Ascending aorta (tissue), 2 donors: ENCODE measurements at regions not wholly inside any gene's neighbourhood (a gene's known extent, or its start where the extent isn't known, plus 50 kb on each side); places are given as distances from the start of the nearest gene placed in this dataset.
"Not testable (repeated sequence)": the region's sequence is repeated elsewhere in the genome, so short reads cannot be mapped to it uniquely, and the experiment has no call there.

ENCODE experiments used
- DNase-seq, 2 donors: peaks; one replicate each; pipeline ENCODE4 v3.0.0-alpha.2; 2019; ENCODE audit warnings: low spot score in 2 of 2
- H3K27ac ChIP-seq, 2 donors: fragments of 200-600 bp; sonication (generic); one replicate each; pipeline ENCODE4 v1.5.1; 2016 to 2017; ENCODE audit warnings: mild to moderate bottlenecking in 1 of 2
- H3K27me3 ChIP-seq: fragments of 200-600 bp; sonication (generic); one replicate; pipeline ENCODE4 v1.5.1; 2017
- H3K36me3 ChIP-seq, 2 donors: fragments of 200-600 bp; sonication (generic); one replicate each; pipeline ENCODE4 v1.5.1; 2016
- H3K4me1 ChIP-seq, 2 donors: fragments of 200-600 bp; sonication (generic); one replicate each; pipeline ENCODE4 v1.5.1; 2016 to 2017; ENCODE audit warnings: mild to moderate bottlenecking in 1 of 2
- H3K4me3 ChIP-seq, 2 donors: fragments of 200-600 bp; sonication (generic); one replicate each; pipeline ENCODE4 v1.5.1; 2016 to 2017; ENCODE audit warnings: mild to moderate bottlenecking in 1 of 2
- H3K9me3 ChIP-seq, 2 donors: fragments of 200-600 bp; sonication (generic); one replicate each; pipeline ENCODE4 v1.5.1; 2016
- intact Hi-C: fragments of 100-400 bp; cut with DNase I; formaldehyde crosslinking; loops from one replicate; pipeline ENCODE4 v1.15.1; 2023
- TF ChIP-seq, protein P1 (sequence below), 3 experiments: fragments of 200-600 bp in 2 of 3; fragments of 450-650 bp in 1 of 3; sonication (generic) in 2 of 3; IDR thresholded peaks; one replicate each; pipeline ENCODE4 v1.5.1; 2016 to 2019; ENCODE audit warnings: antibody characterized with exemption in 3 of 3, mild to moderate bottlenecking in 1 of 3, moderate library complexity in 1 of 3

DNA sequence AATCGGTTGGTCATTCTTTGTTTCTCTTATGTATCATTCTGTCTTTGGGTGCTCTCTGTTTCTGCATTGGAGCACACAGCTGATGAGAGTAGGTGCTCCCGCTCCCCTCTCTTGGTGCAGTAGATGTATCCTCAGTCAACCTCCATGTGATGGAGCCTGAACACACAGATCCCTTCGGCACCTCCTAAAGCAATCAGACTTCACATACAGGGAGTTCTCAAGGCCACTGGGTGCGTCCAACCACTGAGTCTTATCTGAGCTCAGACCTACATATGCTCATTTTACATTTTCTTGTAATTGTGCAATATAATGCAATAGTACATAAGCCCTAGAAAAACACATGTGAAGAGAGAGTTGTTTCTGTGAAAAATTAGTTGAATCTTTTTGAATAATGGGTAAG, 198.1 kb upstream of the ATP10A start:
- intact Hi-C loops = no loop called here
- Histone ChIP-seq H3K4me3 (no peak overlapping the region), H3K36me3 (no peaks in the 10 kb centered on the region), H3K4me1 (no peaks in the 10 kb centered on the region), H3K27me3 (no peaks in the 10 kb centered on the region), H3K9me3 (no peaks in the 10 kb centered on the region), H3K27ac (no peak overlapping the region)
- no peak for DNase-seq
- TF ChIP-seq, protein P1, sequence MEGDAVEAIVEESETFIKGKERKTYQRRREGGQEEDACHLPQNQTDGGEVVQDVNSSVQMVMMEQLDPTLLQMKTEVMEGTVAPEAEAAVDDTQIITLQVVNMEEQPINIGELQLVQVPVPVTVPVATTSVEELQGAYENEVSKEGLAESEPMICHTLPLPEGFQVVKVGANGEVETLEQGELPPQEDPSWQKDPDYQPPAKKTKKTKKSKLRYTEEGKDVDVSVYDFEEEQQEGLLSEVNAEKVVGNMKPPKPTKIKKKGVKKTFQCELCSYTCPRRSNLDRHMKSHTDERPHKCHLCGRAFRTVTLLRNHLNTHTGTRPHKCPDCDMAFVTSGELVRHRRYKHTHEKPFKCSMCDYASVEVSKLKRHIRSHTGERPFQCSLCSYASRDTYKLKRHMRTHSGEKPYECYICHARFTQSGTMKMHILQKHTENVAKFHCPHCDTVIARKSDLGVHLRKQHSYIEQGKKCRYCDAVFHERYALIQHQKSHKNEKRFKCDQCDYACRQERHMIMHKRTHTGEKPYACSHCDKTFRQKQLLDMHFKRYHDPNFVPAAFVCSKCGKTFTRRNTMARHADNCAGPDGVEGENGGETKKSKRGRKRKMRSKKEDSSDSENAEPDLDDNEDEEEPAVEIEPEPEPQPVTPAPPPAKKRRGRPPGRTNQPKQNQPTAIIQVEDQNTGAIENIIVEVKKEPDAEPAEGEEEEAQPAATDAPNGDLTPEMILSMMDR (IDR thresholded peaks at IDR 0.05) = no peak

DNA sequence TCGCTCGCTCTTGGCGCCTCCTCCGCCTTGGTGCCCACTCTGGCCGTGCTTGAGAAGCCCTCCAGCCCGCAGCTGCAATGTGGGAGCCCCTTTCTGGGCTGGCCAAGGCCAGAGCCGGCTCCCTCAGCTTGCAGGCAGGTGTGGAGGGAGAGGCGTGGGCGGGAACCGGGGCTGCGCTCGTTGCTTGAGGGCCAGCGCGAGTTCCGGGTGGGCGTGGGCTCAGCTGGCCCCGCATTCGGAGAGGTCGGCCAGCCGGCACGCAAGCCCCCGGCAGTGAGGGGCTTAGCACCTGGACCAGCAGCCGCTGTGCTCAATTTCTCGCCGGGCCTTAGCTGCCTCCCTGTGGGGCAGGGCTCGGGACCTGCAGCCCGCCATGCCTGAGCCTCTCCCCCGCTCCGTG, 193.6 kb upstream of the ATP10A start:
- H3K27me3 ChIP-seq, H3K9me3 ChIP-seq, DNase-seq, intact Hi-C loops, H3K36me3 ChIP-seq, H3K4me1 ChIP-seq, H3K27ac ChIP-seq, H3K4me3 ChIP-seq: not testable (repeated sequence)

DNA sequence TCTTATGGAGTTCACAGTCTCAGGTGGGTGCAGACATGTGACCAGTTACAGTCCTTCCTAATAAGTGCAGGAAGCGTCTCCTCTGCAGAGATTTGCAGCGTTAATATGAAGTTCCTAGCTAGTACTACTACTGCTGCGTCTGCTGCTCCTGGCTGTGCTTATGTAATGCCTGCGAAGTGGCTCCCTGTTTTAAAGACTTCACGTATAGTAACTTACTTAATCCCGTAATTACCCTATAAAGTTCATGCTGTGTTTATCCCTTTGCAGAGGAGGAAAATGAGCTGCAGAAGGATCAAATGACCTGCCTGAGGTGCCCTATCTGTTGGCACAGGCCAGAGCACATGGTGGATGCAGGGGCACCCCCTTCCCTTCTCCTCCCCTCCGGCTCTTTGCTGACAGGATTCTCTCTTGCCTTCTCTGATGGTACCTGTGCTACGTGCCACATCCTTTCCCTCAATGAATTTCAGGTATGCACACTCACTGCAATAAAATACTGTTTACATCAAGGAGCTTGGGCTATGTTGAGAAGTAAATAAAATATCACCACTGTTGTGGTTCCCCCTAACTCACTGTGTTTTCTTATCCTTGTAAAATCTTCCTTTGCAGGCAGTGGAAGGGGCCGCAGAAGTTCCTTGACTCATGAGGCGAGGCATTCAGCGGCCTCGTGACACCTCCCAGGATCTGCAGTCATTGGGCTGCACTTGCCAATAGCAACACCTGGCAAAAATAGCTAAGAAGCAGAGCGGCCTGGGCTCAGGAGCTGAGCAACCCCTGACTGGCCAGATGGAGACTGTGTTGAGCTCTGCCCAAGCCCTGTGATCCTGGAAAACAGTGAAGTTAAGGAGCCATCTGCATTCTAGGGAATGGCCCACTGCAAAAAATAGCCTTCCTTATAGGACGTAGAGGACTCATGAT, 188.9 kb upstream of the ATP10A start:
- Histone ChIP-seq H3K4me1 (peaks cover 0 to 8% of the 10 kb centered on the region in 2 donors), H3K36me3 (no peaks in the 10 kb centered on the region), H3K4me3 (no peak overlapping the region), H3K27me3 (no peaks in the 10 kb centered on the region), H3K27ac (no peak overlapping the region), H3K9me3 (no peaks in the 10 kb centered on the region)
- DNase-seq = peak; percentile 23 to 77
- intact Hi-C loops = no loop called here
- TF ChIP-seq, protein P1 (IDR thresholded peaks at IDR 0.05) = no peak

DNA sequence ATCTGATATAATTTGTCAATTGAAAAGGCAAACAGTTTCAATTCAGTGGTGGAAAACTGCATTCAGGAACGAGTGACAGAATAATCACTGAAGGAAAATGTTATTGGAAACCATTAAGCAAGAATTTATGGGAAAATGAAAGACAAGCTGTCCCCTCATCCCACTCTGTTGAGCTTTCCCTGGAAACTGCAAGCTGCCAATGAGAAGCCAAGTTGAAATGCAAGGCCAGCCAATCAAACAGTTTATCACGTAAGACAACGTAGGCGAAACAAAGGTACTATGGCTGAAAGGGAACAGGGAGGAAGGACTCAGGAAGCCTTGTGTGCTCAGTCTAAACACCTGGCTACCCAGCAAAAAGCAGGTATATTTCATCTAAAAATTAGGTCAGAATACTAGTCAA, 187.9 kb upstream of the ATP10A start:
- Histone ChIP-seq H3K36me3 (no peaks in the 10 kb centered on the region), H3K4me3 (no peak overlapping the region), H3K4me1 (peaks cover 0 to 8% of the 10 kb centered on the region in 2 donors), H3K9me3 (no peaks in the 10 kb centered on the region), H3K27ac (no peak overlapping the region), H3K27me3 (no peaks in the 10 kb centered on the region)
- TF ChIP-seq, protein P1 (IDR thresholded peaks at IDR 0.05) = no peak
- intact Hi-C loops = no loop called here
- DNase-seq = no peak

DNA sequence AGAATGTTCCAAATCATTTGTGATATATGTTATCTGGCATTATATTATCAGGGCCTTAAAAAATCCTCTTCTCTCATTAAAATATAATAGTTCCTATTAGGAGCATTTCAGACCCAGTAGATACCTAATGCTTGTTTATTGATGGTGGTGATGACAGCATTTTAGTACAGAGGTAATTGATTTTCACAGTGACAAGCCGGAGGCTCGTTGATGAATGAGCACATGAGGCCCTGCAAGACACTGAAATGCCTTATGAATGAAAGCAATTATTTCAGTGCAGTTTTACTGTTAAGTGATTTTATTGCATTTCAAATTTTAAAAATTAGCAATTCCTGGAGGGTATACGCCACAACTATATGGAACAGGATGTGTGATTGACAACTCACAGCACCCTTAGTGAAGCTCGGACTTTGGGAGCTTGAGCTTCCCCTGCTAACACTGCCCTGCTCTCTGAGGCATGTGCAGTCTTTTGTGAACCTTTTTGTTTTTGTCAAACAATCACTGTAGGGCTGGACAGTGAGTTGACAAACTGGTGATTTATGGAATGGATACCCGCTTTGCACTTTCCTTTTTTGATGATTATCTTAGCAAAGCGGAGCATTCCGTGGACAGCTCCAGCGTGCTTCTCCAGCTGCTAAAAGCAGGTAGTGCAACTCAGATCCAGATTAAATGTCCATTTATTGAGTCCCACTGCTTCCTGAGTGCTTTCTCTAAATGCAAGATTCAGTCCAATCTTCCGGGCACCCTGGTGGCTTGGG, 187.0 kb upstream of the ATP10A start:
- intact Hi-C loops = no loop called here
- no peak for DNase-seq

More for the DNA sequence above, 187.0 kb upstream of the ATP10A start:
- no peaks in the 10 kb centered on the region for H3K27me3 ChIP-seq
- peaks cover 0 to 8% of the 10 kb centered on the region in 2 donors for H3K4me1 ChIP-seq
- H3K9me3 ChIP-seq = no peaks in the 10 kb centered on the region
- H3K27ac ChIP-seq = no peak overlapping the region
- H3K4me3 ChIP-seq = no peak overlapping the region
- TF ChIP-seq, protein P1 (IDR thresholded peaks at IDR 0.05) = no peak
- no peaks in the 10 kb centered on the region for H3K36me3 ChIP-seq
